Activated T-helper 17 cell treated with anti-CD3 and anti-CD28 coated beads, Interleukin-2, amount 50 U/mL, for 72 hours (primary cell): ENCODE measurements at regions not wholly inside any gene's neighbourhood (a gene's known extent, or its start where the extent isn't known, plus 50 kb on each side); places are given as distances from the start of the nearest gene placed in this dataset.

ENCODE experiments used
- ATAC-seq: fragments of 150-1000 bp; cut with Tn5 transposase; replicated peaks from 2 replicates; pipeline ENCODE4 v1.10.0; 2021; ENCODE audit warnings: mild to moderate bottlenecking, moderate library complexity
- H3K27ac Mint-ChIP-seq: one replicate; pipeline ENCODE4 v1.8.0; 2022; ENCODE audit warnings: mixed read lengths
- H3K27me3 Mint-ChIP-seq: one replicate; pipeline ENCODE4 v1.8.0; 2022; ENCODE audit warnings: mixed read lengths
- H3K36me3 Mint-ChIP-seq: one replicate; pipeline ENCODE4 v1.8.0; 2022; ENCODE audit warnings: low read depth, mild to moderate bottlenecking, mixed read lengths
- H3K4me1 Mint-ChIP-seq: one replicate; pipeline ENCODE4 v1.8.0; 2022; ENCODE audit warnings: mixed read lengths
- H3K4me3 Mint-ChIP-seq: one replicate; pipeline ENCODE4 v1.8.0; 2022; ENCODE audit warnings: mild to moderate bottlenecking, mixed read lengths
- H3K9me3 Mint-ChIP-seq: one replicate; pipeline ENCODE4 v1.8.0; 2022; ENCODE audit warnings: mixed read lengths

DNA sequence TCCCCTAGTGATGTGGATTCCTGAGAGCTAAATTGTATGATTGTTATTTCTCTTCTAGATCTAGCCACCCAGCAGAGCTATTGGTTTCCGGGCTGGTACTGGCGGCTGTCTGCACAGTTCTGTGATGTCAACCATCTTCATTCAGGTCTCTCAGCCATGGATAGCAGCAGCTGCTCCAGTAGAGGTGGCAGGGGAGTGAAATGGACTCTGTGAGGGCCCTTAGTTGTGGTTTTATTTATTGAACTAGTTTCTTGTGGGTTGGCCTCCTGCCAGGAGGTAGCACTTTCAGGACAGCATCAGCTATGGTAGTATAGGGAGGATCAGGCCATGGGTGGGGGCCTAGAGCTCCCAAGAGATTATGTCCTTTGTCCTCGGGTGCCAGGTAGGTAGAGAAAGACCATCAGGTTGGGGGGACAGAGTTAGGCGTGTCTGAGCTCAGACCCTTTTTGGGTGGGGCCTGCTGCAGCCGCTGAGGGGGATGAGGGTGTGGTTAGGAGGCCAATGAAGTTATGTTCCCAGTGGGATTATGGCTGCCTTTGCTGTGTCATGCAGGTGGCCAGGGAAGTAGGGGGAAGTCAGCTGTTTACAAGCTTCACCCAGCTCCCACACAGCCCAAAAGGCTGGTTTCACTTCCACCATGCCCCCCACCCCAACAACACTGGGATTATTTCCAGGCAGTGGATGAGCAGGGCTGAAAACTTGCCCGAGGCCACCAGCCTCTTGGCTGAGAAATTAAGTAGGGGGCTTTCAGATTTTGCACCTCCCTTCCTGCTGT lies 55.1 kb upstream of the RGS4 start:
- Mint-ChIP-seq H3K36me3 (no peaks in the 10 kb centered on the region), H3K4me1 (no peaks in the 10 kb centered on the region), H3K27me3 (no peaks in the 10 kb centered on the region), H3K27ac (no peak overlapping the region), H3K9me3 (peaks cover 4% of the 10 kb centered on the region), H3K4me3 (no peak overlapping the region)
- no peak for ATAC-seq

DNA sequence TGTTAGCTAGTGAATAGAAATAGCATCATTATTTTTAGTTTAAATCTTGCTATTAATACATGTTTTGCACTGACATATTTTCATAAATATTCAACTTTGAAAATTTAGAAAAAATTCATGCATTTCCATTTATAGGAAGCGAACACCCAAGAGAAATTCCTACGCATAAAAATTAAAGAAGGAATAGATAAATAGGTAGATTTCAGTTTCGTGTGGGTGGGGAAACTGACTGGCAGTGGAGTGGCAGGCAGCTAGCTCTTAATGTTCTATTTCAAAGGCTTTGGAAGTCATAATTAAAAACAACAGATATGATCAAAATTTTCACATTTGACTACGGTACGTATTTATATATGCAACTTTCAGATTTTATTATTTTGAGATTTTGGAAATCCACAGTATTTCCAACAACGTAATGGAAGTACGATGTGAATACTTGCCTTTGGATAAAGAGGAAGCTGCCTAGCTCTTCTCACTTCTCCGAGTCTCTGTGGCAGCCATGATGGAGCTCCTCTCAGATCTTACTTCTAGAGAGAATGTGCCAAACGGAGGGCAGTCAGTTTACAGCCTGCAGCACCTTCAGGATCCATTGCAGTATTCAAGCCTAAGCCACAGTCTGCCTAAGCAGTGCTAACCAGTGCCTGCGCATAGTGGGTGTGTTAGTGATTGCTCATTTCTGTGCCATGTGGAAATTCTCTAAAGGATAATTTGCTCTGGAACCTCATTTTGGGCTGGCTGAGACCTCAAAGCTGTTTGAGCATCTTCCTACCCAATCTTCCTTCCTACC lies 62.9 kb upstream of the RGS4 start:
- H3K27ac Mint-ChIP-seq = no peak overlapping the region
- ATAC-seq = no peak
- peaks cover 15% of the 10 kb centered on the region for H3K27me3 Mint-ChIP-seq
- H3K36me3 Mint-ChIP-seq = no peaks in the 10 kb centered on the region
- H3K4me1 Mint-ChIP-seq = no peaks in the 10 kb centered on the region
- no peak overlapping the region for H3K4me3 Mint-ChIP-seq
- H3K9me3 Mint-ChIP-seq = peaks cover 8% of the 10 kb centered on the region

DNA sequence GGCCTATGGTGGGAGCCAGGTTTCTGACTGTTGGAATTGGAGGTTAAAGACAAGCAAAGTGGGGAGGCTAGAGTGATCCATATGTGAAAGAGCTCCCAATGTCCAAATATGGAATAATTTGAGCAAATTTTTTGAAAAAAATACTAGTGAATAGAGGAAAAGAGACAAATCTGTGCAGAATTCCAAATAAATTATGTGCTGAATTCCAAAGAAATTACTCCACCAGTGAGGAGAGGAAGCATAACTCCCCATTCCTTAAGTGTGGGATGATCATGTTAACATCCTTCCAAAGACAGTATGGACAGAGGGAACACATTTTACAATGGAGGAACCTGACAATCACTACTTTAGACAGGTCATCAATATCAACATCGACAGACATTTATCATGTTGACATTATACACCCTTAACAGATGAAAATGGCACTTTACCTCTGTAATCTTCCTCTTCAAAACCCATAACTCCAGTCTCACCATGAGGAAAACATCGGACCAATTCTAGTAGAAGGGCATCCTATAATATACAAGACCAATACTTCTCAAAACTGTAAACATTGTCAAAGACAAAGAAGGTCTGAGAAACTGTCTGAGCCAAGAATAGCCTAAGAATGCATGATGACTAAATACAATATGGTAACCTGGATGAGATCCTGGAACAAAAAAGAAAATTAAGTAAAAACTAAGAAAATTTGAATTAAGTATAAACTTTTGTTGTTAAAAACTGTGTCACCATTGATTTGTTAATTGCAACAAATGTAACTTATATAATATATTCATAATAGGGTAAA lies 71.5 kb upstream of the RGS4 start:
- Mint-ChIP-seq H3K27ac (no peak overlapping the region), H3K4me1 (no peaks in the 10 kb centered on the region), H3K27me3 (peaks cover 6% of the 10 kb centered on the region), H3K36me3 (no peaks in the 10 kb centered on the region), H3K4me3 (no peak overlapping the region), H3K9me3 (no peaks in the 10 kb centered on the region)
- no peak for ATAC-seq

DNA sequence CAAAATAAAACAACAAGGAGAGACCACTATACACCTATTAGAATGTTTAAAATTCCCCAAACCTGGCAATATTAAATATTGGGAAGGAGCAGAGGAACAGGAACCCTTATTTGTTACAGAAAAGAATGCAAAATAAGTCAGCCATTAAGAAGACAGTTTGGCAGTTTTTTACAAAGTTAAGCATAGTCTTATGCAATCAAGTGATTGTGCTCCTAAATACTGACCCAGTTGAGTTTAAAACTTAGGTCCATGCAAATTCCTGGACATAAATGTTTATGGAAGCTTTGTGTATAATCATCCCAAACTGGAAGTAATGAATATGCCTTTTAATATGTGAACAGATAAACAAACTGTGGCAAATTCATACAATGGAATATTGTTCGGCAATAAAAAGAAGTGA lies 72.9 kb upstream of the RGS4 start:
- Mint-ChIP-seq H3K27me3 (peaks cover 4% of the 10 kb centered on the region), H3K9me3 (no peaks in the 10 kb centered on the region), H3K4me1 (no peaks in the 10 kb centered on the region), H3K27ac (no peak overlapping the region), H3K36me3 (no peaks in the 10 kb centered on the region), H3K4me3 (no peak overlapping the region)
- ATAC-seq = no peak

DNA sequence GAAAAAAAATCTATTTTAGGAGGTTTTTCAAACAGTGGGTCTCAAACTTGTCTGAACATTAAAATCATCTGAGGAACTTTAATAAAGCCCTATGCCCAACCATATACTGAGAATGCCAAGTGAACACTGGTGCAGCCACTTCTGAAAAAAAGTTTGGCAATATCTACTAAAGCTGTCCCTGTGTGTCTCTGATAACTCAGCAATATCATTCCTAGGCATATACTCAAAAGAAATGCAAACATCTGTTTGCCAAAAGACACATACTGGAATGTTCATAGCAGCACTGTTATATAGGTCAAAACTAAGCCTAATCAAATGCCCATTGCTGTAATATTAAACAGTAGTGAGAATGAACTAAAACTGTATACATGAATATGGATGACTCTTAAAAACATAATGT lies 74.2 kb upstream of the RGS4 start:
- H3K4me1 Mint-ChIP-seq = no peaks in the 10 kb centered on the region
- ATAC-seq = no peak

DNA sequence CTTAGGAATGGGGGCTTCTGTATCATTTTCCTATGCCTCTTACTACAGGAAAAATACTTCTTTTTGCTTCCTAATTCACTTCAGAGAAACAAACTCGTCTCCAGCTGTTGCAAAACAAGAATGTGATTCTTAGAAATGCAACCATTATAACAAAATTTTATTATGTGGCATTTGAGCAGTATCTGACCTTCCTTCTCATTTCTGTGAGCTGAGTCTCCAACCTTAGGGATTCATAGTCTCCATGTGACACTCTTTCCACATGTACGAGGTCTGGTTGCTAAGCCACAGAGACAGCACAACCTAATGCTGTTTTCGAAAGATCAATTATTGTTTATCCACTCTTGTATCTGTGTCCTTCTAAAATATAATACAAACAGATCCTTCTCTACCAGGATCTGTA lies 75.3 kb upstream of the RGS4 start:
- Mint-ChIP-seq H3K27me3 (peaks cover 9% of the 10 kb centered on the region), H3K4me1 (no peaks in the 10 kb centered on the region), H3K27ac (no peak overlapping the region), H3K4me3 (no peak overlapping the region), H3K36me3 (no peaks in the 10 kb centered on the region), H3K9me3 (no peaks in the 10 kb centered on the region)
- ATAC-seq = no peak

More for the DNA sequence above, 74.2 kb upstream of the RGS4 start:
- H3K9me3 Mint-ChIP-seq = no peaks in the 10 kb centered on the region
- H3K27me3 Mint-ChIP-seq = peaks cover 5% of the 10 kb centered on the region
- no peak overlapping the region for H3K27ac Mint-ChIP-seq
- no peaks in the 10 kb centered on the region for H3K36me3 Mint-ChIP-seq
- no peak overlapping the region for H3K4me3 Mint-ChIP-seq

DNA sequence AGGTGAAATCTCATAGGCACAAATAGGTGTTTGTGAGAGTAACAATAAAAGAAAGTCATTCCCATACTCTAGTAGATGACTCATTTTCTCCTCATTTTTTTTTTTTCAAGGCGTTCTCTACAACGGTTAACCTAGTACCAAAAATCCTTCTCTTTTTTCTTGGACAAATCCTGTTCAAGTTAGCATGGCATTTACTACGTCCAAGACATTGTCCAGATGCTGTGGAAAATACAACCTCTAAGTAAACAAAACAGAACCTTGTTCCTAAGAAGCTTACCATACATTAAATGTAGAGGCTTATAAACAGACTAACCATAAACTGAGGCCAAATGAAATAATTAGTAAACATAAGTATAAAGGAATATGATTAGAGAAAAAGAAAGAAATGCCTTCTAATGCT lies 76.2 kb upstream of the RGS4 start:
- no peak for ATAC-seq
- Mint-ChIP-seq H3K4me1 (no peaks in the 10 kb centered on the region), H3K27me3 (peaks cover 9% of the 10 kb centered on the region), H3K36me3 (no peaks in the 10 kb centered on the region), H3K4me3 (no peak overlapping the region), H3K27ac (no peak overlapping the region), H3K9me3 (no peaks in the 10 kb centered on the region)

DNA sequence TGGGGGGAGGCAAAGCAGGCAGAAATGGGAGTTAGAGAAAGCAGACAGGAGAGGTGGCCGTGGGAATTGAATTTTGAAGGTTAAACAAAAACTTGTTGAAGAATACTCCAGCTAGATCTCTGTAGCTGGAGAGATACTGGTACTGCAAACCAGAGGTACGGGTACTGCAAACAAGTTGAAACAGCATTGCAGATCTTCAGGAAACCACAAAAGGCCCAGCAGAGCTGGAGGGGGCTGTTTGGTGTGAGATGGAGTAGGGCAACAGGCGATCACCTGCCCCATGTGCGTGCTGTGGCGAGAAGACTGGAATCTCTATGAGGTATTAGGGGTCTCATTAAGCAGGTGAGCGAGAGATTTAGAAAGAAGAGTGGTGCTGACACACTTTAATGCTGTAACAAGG lies 77.7 kb upstream of the RGS4 start:
- no peak for ATAC-seq
- no peaks in the 10 kb centered on the region for H3K9me3 Mint-ChIP-seq

DNA sequence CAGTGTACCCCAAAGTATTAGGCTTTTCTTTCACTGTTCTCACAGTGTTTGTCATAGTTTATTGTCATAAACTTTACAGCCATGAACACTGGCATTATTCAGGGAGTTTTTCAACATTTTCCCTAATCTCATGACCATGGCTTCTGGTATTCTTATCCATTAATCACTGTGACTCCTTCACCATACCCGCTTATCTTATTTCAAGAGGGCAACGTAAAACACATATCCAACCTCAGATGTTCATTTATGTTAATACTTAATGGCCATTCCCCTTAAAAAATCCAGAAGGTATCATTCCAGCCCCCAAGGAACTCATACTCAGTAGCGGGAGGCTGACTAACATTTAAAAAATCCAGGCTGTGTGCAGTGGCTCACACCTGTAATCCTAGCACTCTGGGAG lies 78.5 kb upstream of the RGS4 start:
- H3K4me1 Mint-ChIP-seq = no peaks in the 10 kb centered on the region
- no peaks in the 10 kb centered on the region for H3K36me3 Mint-ChIP-seq
- no peak for ATAC-seq
- H3K27me3 Mint-ChIP-seq = peaks cover 15% of the 10 kb centered on the region
- H3K9me3 Mint-ChIP-seq = no peaks in the 10 kb centered on the region
- H3K27ac Mint-ChIP-seq = no peak overlapping the region
- H3K4me3 Mint-ChIP-seq = no peak overlapping the region

More for the DNA sequence above, 77.7 kb upstream of the RGS4 start:
- H3K27me3 Mint-ChIP-seq = peaks cover 12% of the 10 kb centered on the region
- H3K4me1 Mint-ChIP-seq = no peaks in the 10 kb centered on the region
- H3K27ac Mint-ChIP-seq = no peak overlapping the region
- H3K4me3 Mint-ChIP-seq = no peak overlapping the region
- no peaks in the 10 kb centered on the region for H3K36me3 Mint-ChIP-seq

DNA sequence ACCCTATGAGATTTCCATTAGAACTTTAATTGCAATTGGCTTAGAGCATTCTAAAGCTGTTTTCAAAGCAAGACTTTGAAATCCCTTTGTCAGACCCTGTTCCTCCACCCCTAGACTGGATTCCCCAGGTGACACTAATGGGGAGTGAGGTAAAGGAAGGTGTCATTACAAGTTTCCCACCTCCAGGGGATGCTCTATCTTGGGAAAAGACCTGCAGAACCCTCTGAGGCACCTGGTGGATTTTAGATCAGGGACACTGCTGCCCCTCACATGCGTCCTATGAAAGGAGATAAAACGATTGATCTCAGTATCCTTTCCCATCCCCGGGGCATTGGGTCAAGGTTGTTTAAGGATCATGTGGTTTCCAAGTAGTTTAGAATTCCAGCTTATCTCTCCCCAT lies 80.3 kb upstream of the RGS4 start:
- H3K4me3 Mint-ChIP-seq = no peak overlapping the region
- H3K27me3 Mint-ChIP-seq = peaks cover 18% of the 10 kb centered on the region
- ATAC-seq = no peak
- H3K9me3 Mint-ChIP-seq = no peaks in the 10 kb centered on the region
- H3K4me1 Mint-ChIP-seq = no peaks in the 10 kb centered on the region
- H3K36me3 Mint-ChIP-seq = no peaks in the 10 kb centered on the region
- no peak overlapping the region for H3K27ac Mint-ChIP-seq

DNA sequence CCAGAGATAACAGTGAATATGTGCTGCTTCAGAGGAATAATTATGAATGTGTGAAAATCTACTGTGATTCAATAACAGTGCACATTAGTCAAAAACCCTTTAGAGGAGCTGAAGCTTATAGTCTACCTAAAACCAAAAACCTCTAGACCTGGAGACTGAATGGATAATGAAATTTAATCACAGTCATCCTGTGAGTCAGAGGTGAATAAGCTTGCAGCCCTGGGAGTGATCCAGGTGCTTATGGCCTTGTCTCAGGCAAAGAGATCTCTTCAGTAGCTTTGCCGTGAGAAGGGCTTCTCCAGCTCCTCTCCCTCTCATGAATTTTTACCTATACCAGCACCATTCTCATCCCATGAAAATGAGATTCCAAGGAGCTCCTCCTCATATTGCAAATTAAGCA lies 81.3 kb upstream of the RGS4 start:
- Mint-ChIP-seq H3K27ac (no peak overlapping the region), H3K9me3 (no peaks in the 10 kb centered on the region), H3K27me3 (peaks cover 19% of the 10 kb centered on the region), H3K36me3 (no peaks in the 10 kb centered on the region), H3K4me1 (no peaks in the 10 kb centered on the region), H3K4me3 (no peak overlapping the region)
- ATAC-seq = no peak

DNA sequence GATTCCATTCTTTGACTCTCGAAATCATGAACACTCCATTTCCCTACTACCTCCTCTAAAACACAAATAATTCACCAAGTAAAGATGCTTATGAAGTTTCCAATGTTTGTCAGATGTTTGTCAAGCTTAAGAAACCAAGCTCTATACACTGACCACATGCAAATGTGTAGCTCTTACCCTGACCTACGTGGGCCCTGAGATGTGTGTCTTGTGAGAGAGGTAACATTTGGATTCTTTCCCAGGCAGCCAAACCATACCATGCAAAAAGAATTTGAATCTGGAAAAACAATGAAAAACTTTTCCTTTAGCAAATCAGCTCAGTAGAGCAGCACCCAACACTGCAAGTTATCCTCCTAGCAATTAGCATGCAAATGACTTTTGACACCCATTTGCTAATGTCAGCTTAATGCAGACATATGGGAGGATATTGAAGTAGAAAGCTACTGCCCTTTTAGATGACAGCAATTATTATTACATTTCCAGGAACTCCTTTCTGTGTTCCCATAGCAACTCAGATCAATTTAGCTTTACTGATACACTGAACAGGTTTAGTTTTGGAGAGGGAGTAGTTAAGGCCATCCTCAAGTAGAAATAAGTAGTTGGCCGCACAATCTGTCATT lies 83.2 kb upstream of the RGS4 start:
- no peak overlapping the region for H3K4me3 Mint-ChIP-seq
- no peak for ATAC-seq
- H3K4me1 Mint-ChIP-seq = no peaks in the 10 kb centered on the region
- H3K27ac Mint-ChIP-seq = no peak overlapping the region
- H3K36me3 Mint-ChIP-seq = no peaks in the 10 kb centered on the region
- H3K27me3 Mint-ChIP-seq = peaks cover 24% of the 10 kb centered on the region
- no peaks in the 10 kb centered on the region for H3K9me3 Mint-ChIP-seq

DNA sequence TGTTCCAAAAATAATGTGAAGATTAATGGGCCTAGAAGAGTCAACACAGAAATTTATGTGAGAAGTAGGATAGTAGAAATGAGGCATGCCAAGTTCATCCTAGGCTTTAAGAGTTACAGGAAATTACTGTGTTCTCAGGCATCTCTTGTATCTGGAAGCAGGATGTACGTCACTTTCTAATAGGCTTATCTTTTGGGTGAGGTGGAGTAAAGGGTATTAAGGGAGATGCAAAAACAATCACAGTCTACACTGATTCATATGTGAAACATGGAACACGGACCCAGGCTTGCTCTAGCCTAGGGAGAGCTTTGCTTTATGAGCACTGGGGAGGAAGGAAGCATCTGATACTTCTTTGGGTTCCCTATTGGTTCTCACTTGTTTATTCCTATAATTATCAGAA lies 84.5 kb upstream of the RGS4 start:
- ATAC-seq = no peak
- Mint-ChIP-seq H3K9me3 (no peaks in the 10 kb centered on the region), H3K36me3 (no peaks in the 10 kb centered on the region), H3K27ac (no peak overlapping the region), H3K27me3 (peaks cover 21% of the 10 kb centered on the region), H3K4me1 (no peaks in the 10 kb centered on the region), H3K4me3 (no peak overlapping the region)

DNA sequence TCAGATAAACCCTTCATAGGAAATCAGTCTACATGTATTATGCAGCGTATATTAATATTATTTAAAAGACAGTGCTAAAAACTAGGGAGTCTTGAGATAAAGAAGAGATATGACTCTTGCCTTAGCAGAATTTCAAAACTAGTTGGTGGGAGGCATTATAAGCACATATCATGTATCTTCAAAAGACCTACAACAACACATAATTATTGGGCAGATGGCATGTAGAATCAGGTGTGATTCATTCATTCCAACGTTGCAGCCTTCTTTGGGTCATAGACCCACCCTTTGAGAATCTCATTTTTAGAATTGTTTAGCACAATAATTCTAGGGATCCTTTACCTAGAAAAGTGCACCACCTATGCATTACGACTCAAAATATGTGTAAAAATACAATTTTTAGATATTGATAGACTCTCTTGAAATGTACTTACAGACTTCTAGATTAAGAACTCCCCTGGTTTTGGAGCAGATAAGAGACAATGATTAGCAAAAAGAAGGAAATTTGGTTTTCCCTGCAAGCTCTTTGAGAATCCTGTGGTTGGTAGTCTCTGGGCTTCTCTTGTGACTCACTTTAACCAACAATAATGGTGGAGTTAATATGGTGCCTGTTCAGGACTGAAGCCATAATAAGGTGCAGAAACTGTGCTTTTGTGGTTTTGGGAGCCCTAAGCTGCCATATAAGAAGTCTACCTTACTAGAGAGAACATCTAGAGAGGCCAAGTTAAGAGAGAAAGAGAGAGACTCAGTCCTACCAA lies 85.3 kb upstream of the RGS4 start:
- Mint-ChIP-seq H3K9me3 (no peaks in the 10 kb centered on the region), H3K4me1 (no peaks in the 10 kb centered on the region), H3K27me3 (peaks cover 22% of the 10 kb centered on the region), H3K27ac (no peak overlapping the region), H3K36me3 (no peaks in the 10 kb centered on the region), H3K4me3 (no peak overlapping the region)
- no peak for ATAC-seq
